Right lobe of liver (tissue), 6 donors: ENCODE measurements at regions not wholly inside any gene's neighbourhood (a gene's known extent, or its start where the extent isn't known, plus 50 kb on each side); places are given as distances from the start of the nearest gene placed in this dataset.

Experiments
- ATAC-seq, 4 donors: fragments of 200-7000 bp; cut with Tn5 transposase; one replicate each; pipeline ENCODE4 v1.9.1; 2020; ENCODE audit warnings: mild to moderate bottlenecking in 4 of 4, moderate library complexity in 4 of 4
- DNase-seq, 3 donors: peaks; one replicate each; pipeline ENCODE4 v3.0.0-alpha.2; 2020
- H3K27ac ChIP-seq, 3 donors: fragments of 200-600 bp; one replicate each; pipeline ENCODE4 v1.8.0; 2022
- H3K27me3 ChIP-seq, 2 donors: fragments of 200-600 bp; one replicate each; pipeline ENCODE4 v1.8.0; 2022
- H3K36me3 ChIP-seq, 4 donors: fragments of 200-600 bp; sonication (generic) in 1 of 4; one replicate each; pipeline versions ENCODE4 v1.5.1 to v1.8.0; 2017 to 2022; ENCODE audit warnings: control low read depth in 1 of 4
- H3K4me1 ChIP-seq, 4 donors: fragments of 200-600 bp; sonication (generic) in 1 of 4; one replicate each; pipeline versions ENCODE4 v1.5.1 to v1.8.0; 2017 to 2022; ENCODE audit warnings: control low read depth in 1 of 4
- H3K4me3 ChIP-seq, 3 donors: fragments of 200-600 bp; one replicate each; pipeline ENCODE4 v1.8.0; 2022
- H3K9me3 ChIP-seq, 4 donors: fragments of 200-600 bp; sonication (generic) in 1 of 4; one replicate each; pipeline versions ENCODE4 v1.5.1 to v1.8.0; 2017 to 2022; ENCODE audit warnings: control low read depth in 1 of 4
- CTCF ChIP-seq, 4 donors: fragments of 200-600 bp in 3 of 4; fragments of 450-650 bp in 1 of 4; IDR thresholded peaks; one replicate each; pipeline versions ENCODE4 v1.5.1 to v1.8.0; 2016 to 2022; ENCODE audit warnings: antibody characterized with exemption in 4 of 4, mild to moderate bottlenecking in 2 of 4
- POLR2A ChIP-seq: fragments of 450-650 bp; IDR thresholded peaks from one replicate; pipeline ENCODE4 v1.6.1; 2017; ENCODE audit warnings: antibody characterized with exemption, mild to moderate bottlenecking
- WGBS: methylation state at CpG from one replicate; pipeline ENCODE4 v1.1.6; 2018; ENCODE audit warnings: low coverage, low lambda C conversion rate; ENCODE audit not compliant: insufficient coverage; ENCODE audit errors: missing lambda C conversion rate; 5-methylcytosine and 5-hydroxymethylcytosine counted together
- intact Hi-C, 2 donors: fragments of 100-400 bp; cut with DNase I; formaldehyde crosslinking; loops; one replicate each; pipeline versions ENCODE4 v1.11.2 to v1.14.1; 2022
- donor health status: DM: no; HTN: yes; CAD: no.
- donor health status: DM: no; HTN: no; CAD: no.
- donor health status: DM: no; HTN: no; CAD: no.
- donor health status: DM: no; HTN: yes; CAD: no.
- donor health status: DM: no; HTN: yes; CAD: no.

DNA sequence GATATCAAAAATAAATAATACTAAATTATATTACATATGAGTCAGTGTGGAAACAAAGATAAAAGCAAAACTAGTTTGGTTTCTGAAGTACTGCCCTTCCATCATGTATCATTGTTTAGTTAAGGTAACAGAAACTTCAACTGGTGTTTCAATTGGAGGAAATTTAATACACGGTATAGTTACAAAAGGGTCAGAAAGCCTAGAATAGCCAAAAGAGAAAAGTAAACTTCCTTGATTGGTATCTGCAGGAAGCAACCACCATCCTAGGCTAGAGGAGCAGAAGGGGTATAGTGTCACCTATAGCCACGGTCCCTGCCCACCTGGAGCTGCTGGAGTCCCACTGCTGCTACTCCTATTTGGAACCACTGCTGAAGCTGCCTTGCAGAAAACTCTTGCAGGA is 185.6 kb downstream of the SLC7A11 start:
- 17% methylated on average over 2 of the region's 2 CpGs for WGBS
- no peak for DNase-seq
- no peaks in the 10 kb centered on the region for H3K4me1 ChIP-seq
- ATAC-seq: no peak
- no peak overlapping the region for H3K4me3 ChIP-seq
- no peaks in the 10 kb centered on the region for H3K9me3 ChIP-seq
- TF ChIP-seq CTCF (IDR thresholded peaks at IDR 0.05) (no peak), POLR2A (no peak)
- no peak overlapping the region for H3K27ac ChIP-seq
- intact Hi-C loops: no loop called here
- no peaks in the 10 kb centered on the region for H3K27me3 ChIP-seq
- no peaks in the 10 kb centered on the region for H3K36me3 ChIP-seq

DNA sequence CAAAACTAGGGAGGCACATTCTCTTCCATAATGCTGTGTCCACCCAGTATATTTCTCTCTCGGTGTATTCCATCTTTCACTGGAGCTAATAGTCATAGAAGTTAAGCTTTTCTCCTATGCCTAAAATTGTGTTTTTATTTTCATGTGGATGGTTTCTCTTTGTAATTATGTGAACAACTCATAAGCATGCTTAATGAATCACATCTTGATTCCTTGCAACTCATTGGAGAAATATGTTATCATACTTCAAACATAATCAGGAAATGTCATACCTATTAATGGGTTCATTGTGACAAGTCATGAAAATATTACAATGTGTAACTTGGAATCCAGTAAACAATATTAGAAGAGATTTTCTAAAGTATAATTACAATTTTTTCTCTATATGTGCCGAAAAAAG is 186.3 kb downstream of the SLC7A11 start:
- DNase-seq: no peak

GRCh38 chr4:138053641-138054301 is 188.4 kb downstream of the SLC7A11 start:
- Histone ChIP-seq H3K27ac (no peak overlapping the region), H3K27me3 (no peaks in the 10 kb centered on the region), H3K4me3 (no peak overlapping the region), H3K9me3 (no peaks in the 10 kb centered on the region), H3K36me3 (no peaks in the 10 kb centered on the region), H3K4me1 (no peaks in the 10 kb centered on the region)
- 50% methylated on average over 5 of the region's 5 CpGs for WGBS
- TF ChIP-seq CTCF (IDR thresholded peaks at IDR 0.05): no peak
- TF ChIP-seq POLR2A: no peak
- ATAC-seq (peak in 1 of 4 donors; percentile 28), DNase-seq (no peak)
- intact Hi-C loops: no loop called here

More for the DNA sequence above, 186.3 kb downstream of the SLC7A11 start:
- Histone ChIP-seq H3K27ac (no peak overlapping the region), H3K4me1 (no peaks in the 10 kb centered on the region), H3K4me3 (no peak overlapping the region), H3K36me3 (no peaks in the 10 kb centered on the region), H3K9me3 (no peaks in the 10 kb centered on the region), H3K27me3 (no peaks in the 10 kb centered on the region)
- 72% methylated on average over 2 of the region's 2 CpGs for whole genome bisulfite sequencing
- no peak for ATAC-seq
- intact Hi-C loops: no loop called here
- TF ChIP-seq POLR2A (no peak), CTCF (IDR thresholded peaks at IDR 0.05) (no peak)

GRCh38 chr4:138052806-138053632 is 189.1 kb downstream of the SLC7A11 start:
- TF ChIP-seq POLR2A (no peak), CTCF (IDR thresholded peaks at IDR 0.05) (no peak)
- ATAC-seq (no peak), DNase-seq (peak in 1 of 3 donors; percentile 48)
- Histone ChIP-seq H3K27me3 (no peaks in the 10 kb centered on the region), H3K27ac (no peak overlapping the region), H3K4me3 (no peak overlapping the region), H3K9me3 (no peaks in the 10 kb centered on the region), H3K4me1 (no peaks in the 10 kb centered on the region), H3K36me3 (no peaks in the 10 kb centered on the region)
- intact Hi-C loops: no loop called here
- 86% methylated on average over 4 of the region's 31 CpGs for WGBS
